K562 (cell line): ENCODE measurements at regions not wholly inside any gene's neighbourhood (a gene's known extent, or its start where the extent isn't known, plus 50 kb on each side); places are given as distances from the start of the nearest gene placed in this dataset.

Source experiments
- ATAC-seq: fragments of 200-7000 bp; cut with Tn5 transposase; 3 replicates; pipeline ENCODE4 v1.9.1; 2020; ENCODE audit warnings: moderate library complexity
- BruUV-seq: library from RNA; stranded (reverse); fragments of 400-500 nt; replicated peaks from 2 replicates; lab custom pipeline; 2021; lab: Mats Ljungman, UMichigan
- CTCF ChIA-PET: fragments of 300-600 bp; formaldehyde crosslinking; extraction: SDS; loops from one replicate; lab custom pipeline; 2021; ENCODE audit warnings: low intra/inter-chr PET ratio; lab: Yijun Ruan, JAX
- POLR2A ChIA-PET: fragments of 300-600, 350-650 bp; sonication (Branson Sonifier 250); formaldehyde crosslinking; extraction: SDS; loops from one replicate; lab custom pipeline; 2021; ENCODE audit warnings: antibody characterized with exemption, inconsistent platforms; lab: Yijun Ruan, JAX
- DNase-seq, 4 experiments: peaks; one replicate each; pipeline versions ENCODE4 v3.0.0 to v3.0.0-alpha.2; 2011 to 2018; ENCODE audit warnings: low spot score in 3 of 4, mixed read lengths in 3 of 4; ENCODE audit errors: extremely low read depth in 1 of 4
- FAIRE-seq: peaks from 2 replicates; lab custom pipeline; 2011; peaks lifted over from hg19 to GRCh38; lab: Jason Lieb, UNC
- H2AFZ ChIP-seq: 2 replicates; pipeline ENCODE4 v1.6.0; 2011; ENCODE audit warnings: low read depth, low read length, control low read depth, inconsistent platforms
- H3K27ac ChIP-seq: fragments of 200-600 bp; 3 replicates; pipeline ENCODE4 v1.8.0; 2011; ENCODE audit warnings: low read depth, mild to moderate bottlenecking, control low read depth, inconsistent platforms, low read length, moderate library complexity, mixed read lengths; ENCODE audit errors: extremely low read depth
- H3K27me3 ChIP-seq, 2 experiments: fragments of 300-600 bp in 1 of 2; 2 replicates in 1 of 2; 3 replicates in 1 of 2; pipeline versions ENCODE4 v1.6.0 to v1.8.0; 2011; ENCODE audit warnings: inconsistent platforms in 2 of 2, low read length in 2 of 2, mild to moderate bottlenecking in 1 of 2, mixed read lengths in 1 of 2, moderate library complexity in 1 of 2; ENCODE audit not compliant: control insufficient read depth in 2 of 2, insufficient read depth in 2 of 2
- H3K36me3 ChIP-seq: fragments of 300-600 bp; 3 replicates; pipeline ENCODE4 v1.8.0; 2011; ENCODE audit warnings: mild to moderate bottlenecking, low read length, inconsistent platforms; ENCODE audit not compliant: control insufficient read depth, insufficient read depth
- H3K4me1 ChIP-seq, 2 experiments: fragments of 200-600 bp in 1 of 2; replicated peaks in 1 of 2; 2 replicates in 1 of 2; 3 replicates in 1 of 2; pipeline versions ENCODE4 v1.5.1 to v1.8.0; 2011; ENCODE audit warnings: inconsistent platforms in 2 of 2, low read length in 2 of 2, mild to moderate bottlenecking in 1 of 2, mixed read lengths in 1 of 2, moderate library complexity in 1 of 2; ENCODE audit not compliant: control insufficient read depth in 2 of 2, insufficient read depth in 2 of 2
- H3K4me2 ChIP-seq: 2 replicates; pipeline ENCODE4 v1.6.1; 2011; ENCODE audit warnings: low read length, control low read depth, inconsistent platforms, mixed read lengths; ENCODE audit not compliant: insufficient read depth
- H3K4me3 ChIP-seq: fragments of 200-600 bp; sonication (generic), shearing (Covaris generic); 2 replicates; pipeline ENCODE4 v1.5.1; 2016; ENCODE audit warnings: control low read depth, inconsistent platforms
- H3K79me2 ChIP-seq: fragments of 200-600 bp; 3 replicates; pipeline ENCODE4 v1.8.0; 2011; ENCODE audit warnings: low read length, inconsistent platforms; ENCODE audit not compliant: control insufficient read depth, insufficient read depth
- H3K9ac ChIP-seq, 2 experiments: 2 replicates each; pipeline versions ENCODE4 v1.6.0 to v1.6.1; 2011; ENCODE audit warnings: low read depth in 2 of 2, low read length in 2 of 2, control low read depth in 1 of 2, inconsistent platforms in 1 of 2, mild to moderate bottlenecking in 1 of 2, mixed read lengths in 1 of 2; ENCODE audit not compliant: insufficient read depth in 1 of 2
- H3K9me1 ChIP-seq: one replicate; pipeline ENCODE4 v1.6.0; 2011; ENCODE audit warnings: inconsistent platforms, mild to moderate bottlenecking, low read length, moderate library complexity; ENCODE audit not compliant: control insufficient read depth, insufficient read depth
- H3K9me3 ChIP-seq: replicated peaks from 2 replicates; pipeline ENCODE4 v1.5.1; 2011; ENCODE audit warnings: low read depth, low read length, inconsistent platforms; ENCODE audit not compliant: control insufficient read depth, insufficient read depth
- H4K20me1 ChIP-seq: replicated peaks from 2 replicates; pipeline ENCODE4 v1.6.1; 2011; ENCODE audit warnings: low read length, inconsistent platforms, mixed read lengths; ENCODE audit not compliant: control insufficient read depth, insufficient read depth
- ETV6 ChIP-seq, 3 experiments: fragments of 150-350 bp in 1 of 3; sonication (generic) in 1 of 3; formaldehyde crosslinking in 1 of 3; IDR thresholded peaks; 2 replicates each; pipeline versions ENCODE4 v1.6.1 to v1.8.0; 2014 to 2022; ENCODE audit warnings: borderline replicate concordance in 2 of 3, low read depth in 2 of 3, antibody characterized with exemption in 1 of 3, low read length in 1 of 3, mild to moderate bottlenecking in 1 of 3, missing genetic modification reagents in 1 of 3
- JUNB ChIP-seq: fragments of 450-650 bp; formaldehyde crosslinking; conservative IDR thresholded peaks from 2 replicates; pipeline ENCODE4 v1.4.0; 2020; ENCODE audit warnings: mild to moderate bottlenecking
- NEUROD1 ChIP-seq: fragments of 150-350 bp; IDR thresholded peaks from 2 replicates; pipeline ENCODE4 v1.6.1; 2014; ENCODE audit warnings: borderline replicate concordance, low read length, low read depth; ENCODE audit not compliant: partially characterized antibody
- PHF21A ChIP-seq: fragments of 450-650 bp; IDR thresholded peaks from 2 replicates; pipeline ENCODE4 v1.6.1; 2017; ENCODE audit warnings: low read depth, borderline replicate concordance
- ZNF316 ChIP-seq: fragments of 450-650 bp; IDR thresholded peaks from 2 replicates; pipeline ENCODE4 v1.6.1; 2016
- WGBS: fragments of 100-300 bp; shearing (Covaris generic); methylation state at CpG from one replicate; pipeline ENCODE4 v1.1.6; 2016; ENCODE audit warnings: low coverage, mixed read lengths; ENCODE audit not compliant: insufficient coverage; ENCODE audit errors: missing lambda C conversion rate; 5-methylcytosine and 5-hydroxymethylcytosine counted together
- in situ Hi-C: fragments of 300-500 bp; cut with MboI; formaldehyde crosslinking; loops from 4 replicates; pipeline ENCODE4 v1.15.0; 2018; ENCODE audit warnings: inconsistent platforms, mixed read lengths
- intact Hi-C: fragments of 100-400 bp; cut with micrococcal nuclease; formaldehyde crosslinking; loops from 2 replicates; pipeline ENCODE4 v1.14.2; 2022

DNA sequence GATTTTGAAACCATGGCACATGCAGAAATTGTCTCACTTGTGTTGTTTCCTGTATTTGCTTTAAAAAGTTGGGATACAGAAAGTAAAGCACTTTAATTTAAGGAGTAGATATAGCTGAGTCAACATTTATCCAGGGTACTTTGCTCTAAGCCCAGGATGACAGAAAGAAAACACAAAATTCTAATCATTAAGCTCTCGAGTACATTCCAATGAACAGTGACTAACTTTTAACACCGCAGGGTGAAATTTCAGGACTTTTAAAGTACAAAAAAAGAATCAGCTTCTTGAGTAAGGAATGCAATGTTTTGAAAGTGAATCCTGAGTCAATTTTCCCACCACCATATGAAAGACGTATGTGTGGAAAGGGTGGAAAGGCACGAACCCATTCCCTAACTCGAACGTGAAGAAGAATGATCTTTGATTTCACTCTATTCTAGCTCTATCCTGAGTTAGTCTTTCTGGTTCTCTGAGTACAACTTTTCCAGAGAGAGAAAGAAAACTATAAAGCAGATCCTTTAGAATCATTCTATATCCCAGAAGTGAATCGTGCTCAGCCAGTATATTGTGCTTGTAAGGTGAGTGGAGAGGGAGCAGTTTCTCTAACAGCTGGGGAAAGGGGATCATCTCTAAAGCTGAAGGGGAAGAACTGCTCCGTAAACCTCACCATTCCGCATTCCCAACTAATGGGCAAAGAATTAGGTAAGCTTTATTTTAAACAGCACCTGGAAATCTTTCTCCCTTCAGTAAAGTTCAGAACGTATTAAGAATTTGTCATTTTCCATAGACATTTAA lies 779.0 kb upstream of the FLRT2 start:
- Histone ChIP-seq H3K36me3 (no peaks in the 10 kb centered on the region), H2AFZ (no peak overlapping the region), H3K4me3 (no peak overlapping the region), H3K4me1 (no peaks in the 10 kb centered on the region), H3K79me2 (no peaks in the 10 kb centered on the region), H3K9ac (no peak overlapping the region), H3K9me3 (no peaks in the 10 kb centered on the region), H3K27ac (no peak overlapping the region), H3K27me3 (no peaks in the 10 kb centered on the region), H4K20me1 (no peaks in the 10 kb centered on the region), H3K9me1 (no peaks in the 10 kb centered on the region), H3K4me2 (no peak overlapping the region)
- FAIRE-seq (no peak), DNase-seq (no peak), ATAC-seq (no peak)
- POLR2A ChIA-PET = no interaction called here
- in situ Hi-C loops = no loop called here
- WGBS = 3% methylated on average over 4 of the region's 10 CpGs
- intact Hi-C loops = no loop called here
- TF ChIP-seq NEUROD1 = no peak
- 0 out of 2 replicates have a peak, but pooled peaks have one; percentile 4 for TF ChIP-seq ZNF316
- no TSS peak for BruUV-seq
- CTCF ChIA-PET = no interaction called here

DNA sequence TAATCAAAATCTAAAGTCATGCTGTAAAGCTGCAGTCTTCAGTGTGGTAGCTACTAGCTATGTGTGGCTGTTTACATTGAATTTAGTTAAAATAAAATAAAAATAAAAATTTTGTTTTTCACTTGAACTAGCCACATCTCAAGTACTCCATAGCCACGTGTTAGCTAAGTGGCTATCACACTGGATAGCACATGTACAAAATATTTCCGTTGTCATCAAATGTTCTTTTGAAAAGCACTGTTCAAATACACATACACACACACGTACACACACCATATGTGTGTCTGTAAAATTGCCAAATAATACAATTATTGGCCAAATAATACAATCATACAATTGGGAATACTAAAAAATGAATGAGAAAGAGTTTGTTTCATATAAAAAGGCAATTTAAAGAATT lies 778.2 kb upstream of the FLRT2 start:
- Histone ChIP-seq H3K4me3 (no peak overlapping the region), H3K4me1 (no peaks in the 10 kb centered on the region), H3K9ac (no peak overlapping the region), H3K36me3 (no peaks in the 10 kb centered on the region), H3K79me2 (no peaks in the 10 kb centered on the region), H3K27ac (no peak overlapping the region), H3K9me3 (no peaks in the 10 kb centered on the region), H3K27me3 (no peaks in the 10 kb centered on the region), H3K4me2 (no peak overlapping the region), H4K20me1 (no peaks in the 10 kb centered on the region), H2AFZ (no peak overlapping the region), H3K9me1 (no peaks in the 10 kb centered on the region)
- no peak for FAIRE-seq
- in situ Hi-C loops (no loop called here), intact Hi-C loops (no loop called here)
- 0% methylated on average over 3 of the region's 3 CpGs for WGBS
- POLR2A ChIA-PET = no interaction called here
- CTCF ChIA-PET = no interaction called here
- no peak for DNase-seq
- BruUV-seq = no TSS peak
- ATAC-seq = no peak
- no peak for TF ChIP-seq JUNB (CRISPR knock-in tag)
- no peak for TF ChIP-seq ETV6 (IDR thresholded peaks at IDR 0.05; ENCODE audit: borderline replicate concordance in 1 of 2, low read depth in 2 of 2, low read length in 1 of 2)
- TF ChIP-seq ETV6 (CRISPR knock-in tag; IDR thresholded peaks at IDR 0.05; ENCODE audit: borderline replicate concordance) = no peak
- TF ChIP-seq PHF21A = no peak
- TF ChIP-seq, all 486 proteins: peak for 0
